ENCODE measurements at regions not wholly inside any gene's neighbourhood (a gene's known extent, or its start where the extent isn't known, plus 50 kb on each side); places are given as distances from the start of the nearest gene placed in this dataset.
"Not testable (repeated sequence)": the region's sequence is repeated elsewhere in the genome, so short reads cannot be mapped to it uniquely, and the experiment has no call there.

DNA sequence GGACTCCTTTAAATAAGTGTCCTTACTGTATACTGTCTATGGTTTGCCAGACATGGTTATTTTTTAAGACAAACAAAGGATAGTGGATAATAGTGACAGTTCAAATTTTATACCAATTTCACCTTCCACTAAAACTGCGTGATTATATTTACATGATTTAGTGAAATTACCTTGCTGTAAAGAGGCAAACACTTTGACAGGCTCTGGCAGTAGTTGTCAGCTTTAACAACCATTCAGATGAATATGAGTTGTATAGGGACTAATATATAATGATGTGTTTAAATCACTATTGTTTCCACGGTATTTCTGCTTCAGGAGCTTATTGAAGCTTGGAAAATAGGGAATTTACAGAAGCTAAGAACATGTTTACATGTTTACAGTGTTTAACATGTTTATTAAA lies 1364.0 kb downstream of the FSCB start:
- Mint-ChIP-seq H3K27ac (no peak overlapping the region), H3K27me3 (ENCODE audit: low read depth, poor library complexity) (no peaks in the 10 kb centered on the region), H3K4me1 (no peaks in the 10 kb centered on the region), H3K9me3 (no peaks in the 10 kb centered on the region), H3K4me3 (no peak overlapping the region), H3K36me3 (ENCODE audit: low read depth) (no peaks in the 10 kb centered on the region)
- DNase-seq, result no peak
- TF ChIP-seq CTCF (IDR thresholded peaks at IDR 0.05), result no peak

GRCh38 chr14:43141636-43142191 lies 1365.4 kb downstream of the FSCB start:
- no peaks in the 10 kb centered on the region for H3K27me3 Mint-ChIP-seq (ENCODE audit: low read depth, poor library complexity)
- TF ChIP-seq CTCF (IDR thresholded peaks at IDR 0.05), result no peak
- H3K36me3 Mint-ChIP-seq (ENCODE audit: low read depth), result no peaks in the 10 kb centered on the region
- H3K27ac Mint-ChIP-seq, result no peak overlapping the region
- no peak for DNase-seq
- no peaks in the 10 kb centered on the region for H3K4me1 Mint-ChIP-seq
- peaks cover 5% of the 10 kb centered on the region for H3K9me3 Mint-ChIP-seq
- H3K4me3 Mint-ChIP-seq, result no peak overlapping the region

- Mint-ChIP-seq H3K4me3 (no peak overlapping the region), H3K4me1 (no peaks in the 10 kb centered on the region), H3K9me3 (peaks cover 12% of the 10 kb centered on the region), H3K27me3 (ENCODE audit: low read depth, poor library complexity) (no peaks in the 10 kb centered on the region), H3K27ac (no peak overlapping the region), H3K36me3 (ENCODE audit: low read depth) (no peaks in the 10 kb centered on the region)
- TF ChIP-seq CTCF (IDR thresholded peaks at IDR 0.05), result no peak
- no peak for DNase-seq
These were observed 1366.6 kb downstream of the FSCB start for GRCh38 chr14:43140453-43140852.

DNA sequence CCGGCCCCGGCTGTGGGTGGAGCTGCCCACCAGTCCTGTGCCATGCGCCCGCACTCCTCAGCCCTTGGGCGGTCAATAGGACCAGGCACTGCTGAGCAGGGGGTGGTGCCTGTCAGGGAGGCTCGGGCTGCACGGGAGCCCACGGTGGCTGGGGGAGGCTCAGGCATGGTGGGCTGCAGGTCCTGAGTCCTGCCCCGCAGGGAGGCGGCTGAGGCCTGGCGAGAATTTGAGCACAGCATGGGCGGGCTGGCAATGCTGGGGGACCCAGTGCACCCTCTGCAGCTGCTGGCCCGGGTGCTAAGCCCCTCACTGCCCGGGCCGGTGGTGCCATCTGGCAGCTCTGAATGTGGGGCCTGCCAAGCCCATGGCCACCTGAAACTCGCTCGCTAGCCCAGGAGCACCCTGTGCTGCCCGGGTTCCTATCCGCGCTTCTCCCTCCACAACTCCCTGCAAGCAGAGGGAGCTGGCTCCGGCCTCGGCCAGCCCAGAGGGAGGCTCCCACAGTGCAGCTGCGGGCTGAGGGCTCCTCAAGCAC lies 1371.1 kb downstream of the FSCB start:
- H3K36me3 Mint-ChIP-seq (ENCODE audit: low read depth), result no peaks in the 10 kb centered on the region
- H3K27ac Mint-ChIP-seq, result no peak overlapping the region
- no peaks in the 10 kb centered on the region for H3K4me1 Mint-ChIP-seq
- TF ChIP-seq CTCF (IDR thresholded peaks at IDR 0.05), result no peak
- no peaks in the 10 kb centered on the region for H3K27me3 Mint-ChIP-seq (ENCODE audit: low read depth, poor library complexity)
- DNase-seq, result no peak
- no peak overlapping the region for H3K4me3 Mint-ChIP-seq
- H3K9me3 Mint-ChIP-seq, result peaks cover 21% of the 10 kb centered on the region

GRCh38 chr14:43132441-43132840 lies 1374.6 kb downstream of the FSCB start:
- peaks cover 28% of the 10 kb centered on the region for H3K9me3 Mint-ChIP-seq
- TF ChIP-seq CTCF (IDR thresholded peaks at IDR 0.05), result no peak
- no peak overlapping the region for H3K4me3 Mint-ChIP-seq
- no peak for DNase-seq
- H3K27me3 Mint-ChIP-seq (ENCODE audit: low read depth, poor library complexity), result no peaks in the 10 kb centered on the region
- H3K4me1 Mint-ChIP-seq, result no peaks in the 10 kb centered on the region
- no peak overlapping the region for H3K27ac Mint-ChIP-seq
- H3K36me3 Mint-ChIP-seq (ENCODE audit: low read depth), result no peaks in the 10 kb centered on the region

DNA sequence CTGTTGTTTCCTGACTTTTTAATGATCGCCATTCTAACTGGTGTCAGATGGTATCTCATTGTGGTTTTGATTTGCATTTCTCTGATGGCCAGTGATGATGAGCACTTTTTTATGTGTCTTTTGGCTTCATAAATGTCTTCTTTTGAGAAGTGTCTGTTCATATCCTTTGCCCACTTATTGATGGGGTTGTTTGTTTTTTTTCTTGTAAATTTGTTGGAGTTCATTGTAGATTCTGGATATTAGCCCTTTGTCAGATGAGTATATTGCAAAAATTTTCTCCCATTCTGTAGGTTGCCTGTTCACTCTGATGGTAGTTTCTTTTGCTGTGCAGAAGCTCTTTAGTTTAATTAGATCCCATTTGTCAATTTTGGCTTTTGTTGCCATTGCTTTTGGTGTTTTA lies 1378.7 kb downstream of the FSCB start:
- not testable (repeated sequence) for H3K9me3 Mint-ChIP-seq; H3K4me3 Mint-ChIP-seq; H3K4me1 Mint-ChIP-seq; H3K27ac Mint-ChIP-seq; H3K27me3 Mint-ChIP-seq (ENCODE audit: low read depth, poor library complexity); DNase-seq; H3K36me3 Mint-ChIP-seq (ENCODE audit: low read depth)

DNA sequence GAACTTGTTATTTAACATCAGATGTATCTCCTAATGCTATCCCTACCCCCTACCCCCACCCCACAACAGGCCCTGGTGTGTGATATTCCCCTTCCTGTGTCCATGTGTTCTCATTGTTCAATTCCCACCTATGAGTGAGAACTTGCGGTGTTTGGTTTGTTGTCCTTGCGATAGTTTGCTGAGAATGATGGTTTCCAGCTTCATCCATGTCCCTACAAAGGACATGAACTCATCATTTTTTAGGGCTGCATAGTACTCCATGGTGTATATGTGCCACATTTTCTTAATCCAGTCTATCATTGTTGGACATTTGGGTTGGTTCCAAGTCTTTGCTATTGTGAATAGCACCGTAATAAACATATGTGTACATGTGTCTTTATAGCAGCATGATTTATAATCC lies 1379.2 kb downstream of the FSCB start:
- H3K27ac Mint-ChIP-seq; H3K4me3 Mint-ChIP-seq; DNase-seq; H3K27me3 Mint-ChIP-seq (ENCODE audit: low read depth, poor library complexity); H3K36me3 Mint-ChIP-seq (ENCODE audit: low read depth); H3K4me1 Mint-ChIP-seq; H3K9me3 Mint-ChIP-seq: not testable (repeated sequence)

Data from nephron progenitor cell (in vitro differentiated cells).